Embryonic facial prominence (tissue), 1 donor: ENCODE measurements at regions not wholly inside any gene's neighbourhood (a gene's known extent, or its start where the extent isn't known, plus 50 kb on each side); places are given as distances from the start of the nearest gene placed in this dataset.
A peak's percentile ranks its signal among the peaks of the same experiment; 100 is the strongest.

ENCODE experiments used
- DNase-seq: peaks from one replicate; pipeline ENCODE4 v3.0.0-alpha.2; 2016; ENCODE audit errors: extremely low spot score

GRCh38 chrX:45777366-45777765 is 576.7 kb upstream of the DIPK2B start:
- no peak for DNase-seq

GRCh38 chrX:45775468-45775867 is 574.8 kb upstream of the DIPK2B start:
- no peak for DNase-seq

- DNase-seq = no peak
Measured at GRCh38 chrX:45774961-45775360, 574.3 kb upstream of the DIPK2B start.

GRCh38 chrX:45773572-45773971 is 572.9 kb upstream of the DIPK2B start:
- no peak for DNase-seq

GRCh38 chrX:45771560-45772340 is 571.1 kb upstream of the DIPK2B start:
- no peak for DNase-seq

- DNase-seq = no peak
Measured at GRCh38 chrX:45771114-45771513, 570.4 kb upstream of the DIPK2B start.

- peak; percentile 49 for DNase-seq
Measured at GRCh38 chrX:45769761-45770582, 569.3 kb upstream of the DIPK2B start.

DNA sequence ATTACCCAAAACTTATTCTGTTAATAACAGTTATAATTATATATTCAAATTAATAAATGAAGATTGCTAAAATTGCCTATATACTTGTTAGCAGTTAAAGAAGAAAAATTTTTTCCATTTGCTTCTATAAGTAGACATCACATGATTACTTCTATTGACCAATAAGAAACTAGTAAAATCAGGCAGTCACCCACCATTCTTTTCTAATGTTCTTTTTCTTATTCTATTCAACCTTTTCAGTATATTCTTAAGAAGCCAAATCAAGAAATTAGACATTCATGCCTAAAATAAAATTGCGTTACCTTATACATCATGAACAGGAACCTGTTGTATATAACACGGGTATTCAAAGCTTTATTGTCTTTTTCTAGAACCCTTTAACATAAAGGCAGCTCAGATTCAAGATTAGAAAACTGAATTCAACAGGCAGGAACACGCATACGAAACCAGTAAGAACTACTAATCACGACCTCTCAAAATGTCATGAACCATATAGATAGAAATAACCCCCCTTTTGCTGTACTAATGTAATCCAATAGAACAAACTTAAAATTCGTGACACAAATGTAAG is 568.1 kb upstream of the DIPK2B start:
- no peak for DNase-seq

GRCh38 chrX:45766981-45767501 is 566.4 kb upstream of the DIPK2B start:
- no peak for DNase-seq

GRCh38 chrX:45765767-45766166 is 565.1 kb upstream of the DIPK2B start:
- DNase-seq = no peak

DNA sequence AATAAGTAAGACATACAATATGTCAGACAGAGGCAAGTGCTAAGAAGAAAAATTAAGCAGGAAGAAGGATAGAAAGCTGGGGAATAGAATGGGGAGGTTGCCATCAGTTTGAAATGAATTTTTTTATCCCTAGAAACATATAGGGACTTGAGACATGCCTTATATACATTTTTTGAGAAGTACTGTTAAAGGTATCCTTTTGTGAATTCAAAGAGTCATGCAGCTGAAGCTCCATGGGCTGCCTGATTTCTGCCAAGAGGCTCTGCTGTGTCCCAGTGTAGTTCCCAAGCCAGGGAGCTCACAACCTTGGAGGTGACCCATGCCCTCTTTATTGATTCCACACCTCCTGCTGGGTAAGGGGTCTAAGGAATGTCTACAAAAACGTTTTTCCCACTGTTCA is 564.6 kb upstream of the DIPK2B start:
- no peak for DNase-seq

- DNase-seq = no peak
Measured at GRCh38 chrX:45762699-45763647, 562.3 kb upstream of the DIPK2B start.

DNA sequence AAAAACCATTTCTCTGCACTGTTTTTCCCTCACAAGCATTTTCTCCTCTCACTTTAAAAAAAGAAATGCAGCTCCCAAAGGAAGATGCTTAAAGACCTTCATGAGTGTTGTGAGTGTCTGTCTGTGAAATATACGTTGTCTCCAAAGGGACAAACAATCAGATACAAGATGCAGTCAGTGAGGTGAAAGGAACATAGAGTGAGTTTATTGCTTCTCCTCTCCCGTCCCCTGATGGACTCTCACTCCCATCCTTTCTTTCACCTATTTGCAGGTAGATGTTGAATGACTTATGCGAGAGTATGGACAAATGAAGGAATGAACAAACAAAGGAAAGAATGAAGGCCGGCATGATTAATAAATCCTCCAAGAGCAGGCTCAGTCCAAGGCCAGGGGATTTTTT is 561.2 kb upstream of the DIPK2B start:
- DNase-seq = no peak

DNA sequence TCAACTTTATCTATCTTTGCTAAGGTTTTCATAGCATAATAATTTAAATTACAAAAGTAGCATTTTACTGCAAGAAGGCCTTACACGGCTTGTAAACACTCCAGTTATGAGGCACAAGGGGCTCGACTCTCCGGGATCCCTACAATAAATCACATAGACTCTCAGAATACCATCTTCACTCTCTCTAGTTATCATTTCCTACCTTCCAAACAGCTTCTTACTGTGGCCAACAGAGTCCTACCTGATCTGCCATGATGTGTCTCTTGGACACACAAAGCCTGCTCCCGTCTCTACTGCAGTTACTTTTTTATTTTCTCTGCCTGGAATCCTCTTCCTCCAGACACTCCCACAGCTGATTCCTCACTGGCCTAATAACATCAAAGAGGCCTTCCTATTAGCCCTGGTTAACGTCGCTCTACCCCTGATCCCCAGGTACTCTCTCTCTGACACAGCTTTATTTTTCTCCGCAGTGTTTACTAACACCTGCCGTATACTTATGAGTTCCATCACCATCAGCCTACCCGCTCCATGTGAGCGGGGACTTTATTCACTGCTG is 559.6 kb upstream of the DIPK2B start:
- DNase-seq = no peak

GRCh38 chrX:45758738-45759397 is 558.2 kb upstream of the DIPK2B start:
- no peak for DNase-seq

DNA sequence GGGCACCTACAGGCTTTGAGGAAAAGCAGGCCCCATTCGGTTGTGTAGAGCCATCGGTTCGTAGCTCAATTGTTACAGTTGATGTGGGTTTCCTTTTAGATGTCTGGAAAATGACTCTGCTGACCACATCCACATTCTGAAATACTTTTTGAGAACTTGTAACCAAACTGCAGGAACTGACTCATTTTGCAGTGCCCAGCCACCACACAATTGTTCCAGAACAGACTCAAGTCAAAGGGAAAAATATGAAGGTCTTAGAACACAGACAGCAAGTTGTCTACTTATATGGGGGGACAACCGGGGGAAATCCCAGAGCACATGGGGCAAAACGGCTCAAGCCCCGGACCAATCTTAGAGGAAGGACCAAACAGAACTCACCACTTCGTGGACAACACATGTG is 557.6 kb upstream of the DIPK2B start:
- no peak for DNase-seq

GRCh38 chrX:45757272-45757671 is 556.6 kb upstream of the DIPK2B start:
- no peak for DNase-seq

DNA sequence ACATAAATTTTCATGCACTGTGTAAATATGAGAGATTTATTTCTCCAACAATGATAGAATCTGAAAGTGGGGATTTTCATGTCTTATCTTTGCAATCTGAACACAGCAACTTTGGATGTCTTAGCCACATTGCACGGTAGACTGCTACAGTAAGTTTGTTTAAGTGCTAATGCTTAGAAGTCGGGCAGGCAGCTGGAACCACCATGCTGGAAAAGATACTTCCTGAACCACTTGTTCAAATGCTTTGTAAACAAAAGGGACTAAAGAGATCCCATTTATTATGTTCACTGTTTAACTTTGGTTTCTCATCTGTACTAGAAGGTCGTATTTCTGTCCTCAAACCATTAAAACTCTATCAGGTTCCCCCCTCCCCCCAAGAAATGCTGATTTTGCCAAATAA is 555.9 kb upstream of the DIPK2B start:
- no peak for DNase-seq

DNA sequence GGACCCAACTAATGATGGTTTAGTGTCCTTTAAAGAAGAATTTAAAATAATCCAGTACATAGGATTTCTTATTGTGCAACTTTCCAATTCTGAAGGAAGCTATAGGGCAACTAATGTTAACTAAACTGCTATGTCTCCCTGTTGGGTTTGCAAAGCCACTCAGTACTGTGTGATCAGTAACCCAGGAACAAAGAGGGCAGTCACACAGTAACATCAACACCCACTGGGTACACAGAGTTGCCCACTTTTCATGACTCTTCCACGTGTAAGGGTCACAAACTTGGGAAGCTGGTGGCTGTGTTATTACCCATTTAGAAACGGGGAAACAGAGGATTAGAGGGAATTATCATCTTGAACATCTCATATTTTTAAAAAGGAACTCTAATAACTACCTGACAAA is 555.0 kb upstream of the DIPK2B start:
- DNase-seq = no peak

- no peak for DNase-seq
Measured at GRCh38 chrX:45751156-45751555, 550.5 kb upstream of the DIPK2B start.

GRCh38 chrX:45750639-45751038 is 550.0 kb upstream of the DIPK2B start:
- DNase-seq = no peak
